Endodermal cell (in vitro differentiated cells): ENCODE measurements at regions not wholly inside any gene's neighbourhood (a gene's known extent, or its start where the extent isn't known, plus 50 kb on each side); places are given as distances from the start of the nearest gene placed in this dataset.

Source experiments
- DNase-seq: peaks from one replicate; pipeline ENCODE4 v3.0.0-alpha.2; 2017
- H3K27ac ChIP-seq: 2 replicates; pipeline ENCODE4 v1.5.1; 2013; ENCODE audit warnings: mild to moderate bottlenecking, low read depth, low read length, moderate library complexity
- H3K27me3 ChIP-seq: 2 replicates; pipeline ENCODE4 v1.6.1; 2013; ENCODE audit warnings: mild to moderate bottlenecking, low read length, moderate library complexity; ENCODE audit not compliant: insufficient read depth, control insufficient read depth, poor library complexity, severe bottlenecking
- H3K36me3 ChIP-seq: 2 replicates; pipeline ENCODE4 v1.7.0; 2013; ENCODE audit warnings: mild to moderate bottlenecking, low read length, moderate library complexity; ENCODE audit not compliant: control insufficient read depth, insufficient read depth
- H3K4me1 ChIP-seq: one replicate; pipeline ENCODE4 v1.7.0; 2013; ENCODE audit warnings: low read length; ENCODE audit not compliant: control insufficient read depth, insufficient read depth
- H3K4me3 ChIP-seq: 2 replicates; pipeline ENCODE4 v1.5.1; 2013; ENCODE audit warnings: mild to moderate bottlenecking, low read length, moderate library complexity
- H3K9ac ChIP-seq: 2 replicates; pipeline ENCODE4 v1.6.1; 2013; ENCODE audit warnings: mild to moderate bottlenecking, low read length, moderate library complexity; ENCODE audit not compliant: poor library complexity, severe bottlenecking; ENCODE audit errors: extremely low read depth
- H3K9me3 ChIP-seq: 2 replicates; pipeline ENCODE4 v1.6.1; 2013; ENCODE audit warnings: mild to moderate bottlenecking, low read length, moderate library complexity; ENCODE audit not compliant: control insufficient read depth
- H3K27ac Mint-ChIP-seq: 2 replicates; pipeline ENCODE4 v1.8.0; 2020; ENCODE audit warnings: mixed read lengths
- H3K27me3 Mint-ChIP-seq: 2 replicates; pipeline ENCODE4 v1.8.0; 2021; ENCODE audit warnings: mild to moderate bottlenecking, mixed read lengths; ENCODE audit not compliant: insufficient read depth
- H3K36me3 Mint-ChIP-seq: 2 replicates; pipeline ENCODE4 v1.8.0; 2020; ENCODE audit warnings: low read depth, mixed read lengths
- H3K4me1 Mint-ChIP-seq: 2 replicates; pipeline ENCODE4 v1.8.0; 2020; ENCODE audit warnings: mixed read lengths
- H3K4me3 Mint-ChIP-seq: 2 replicates; pipeline ENCODE4 v1.8.0; 2020; ENCODE audit warnings: mild to moderate bottlenecking, moderate library complexity, mixed read lengths
- H3K9me3 Mint-ChIP-seq: 2 replicates; pipeline ENCODE4 v1.8.0; 2020; ENCODE audit warnings: mild to moderate bottlenecking, mixed read lengths
- WGBS, 2 experiments: methylation state at CpG; one replicate each; pipeline versions ENCODE4 v1.1.5 to v1.1.7; 2013; ENCODE audit warnings: missing lambda C conversion rate in 2 of 2, mixed read lengths in 1 of 2; ENCODE audit not compliant: insufficient coverage in 1 of 2, insufficient read length in 1 of 2; 5-methylcytosine and 5-hydroxymethylcytosine counted together
- TF ChIP-seq, protein P1 (sequence below): fragments of 200-600 bp; sonication (generic); conservative IDR thresholded peaks from 2 replicates; pipeline ENCODE4 v1.5.0; 2021; ENCODE audit warnings: antibody characterized with exemption, mild to moderate bottlenecking

DNA sequence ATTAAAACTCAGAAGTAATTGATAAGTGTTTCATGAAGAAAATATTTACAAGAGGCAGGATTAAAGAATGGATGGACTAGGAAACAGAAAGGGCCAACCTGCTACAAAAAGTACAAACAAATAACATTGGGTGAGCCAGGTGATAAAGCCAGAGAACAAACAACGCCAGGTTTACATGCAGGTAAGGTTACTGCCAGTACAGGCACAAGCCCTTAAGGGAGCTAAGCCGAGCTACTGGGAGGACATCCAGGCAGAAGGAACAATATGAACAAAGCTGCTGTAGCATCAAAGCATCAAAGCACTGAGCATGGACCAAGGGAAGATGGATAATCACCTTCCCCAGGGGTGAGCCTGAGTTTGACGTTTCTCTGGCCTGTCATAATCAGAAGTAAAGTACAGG lies 380.7 kb downstream of the SEC16B start:
- WGBS, 2 experiments: 76 to 78% methylated on average over 3 of the region's 3 CpGs
- Mint-ChIP-seq H3K9me3 (no peaks in the 10 kb centered on the region), H3K36me3 (no peaks in the 10 kb centered on the region), H3K27ac (no peak overlapping the region), H3K27me3 (peaks cover 6% of the 10 kb centered on the region), H3K4me1 (peaks cover 37% of the 10 kb centered on the region), H3K4me3 (no peak overlapping the region)
- Histone ChIP-seq H3K36me3 (no peaks in the 10 kb centered on the region), H3K4me1 (peaks cover 8% of the 10 kb centered on the region), H3K9ac (no peak overlapping the region), H3K9me3 (no peaks in the 10 kb centered on the region), H3K27me3 (peaks cover 23% of the 10 kb centered on the region), H3K27ac (no peak overlapping the region), H3K4me3 (no peak overlapping the region)
- no peak for DNase-seq
- TF ChIP-seq, protein P1, sequence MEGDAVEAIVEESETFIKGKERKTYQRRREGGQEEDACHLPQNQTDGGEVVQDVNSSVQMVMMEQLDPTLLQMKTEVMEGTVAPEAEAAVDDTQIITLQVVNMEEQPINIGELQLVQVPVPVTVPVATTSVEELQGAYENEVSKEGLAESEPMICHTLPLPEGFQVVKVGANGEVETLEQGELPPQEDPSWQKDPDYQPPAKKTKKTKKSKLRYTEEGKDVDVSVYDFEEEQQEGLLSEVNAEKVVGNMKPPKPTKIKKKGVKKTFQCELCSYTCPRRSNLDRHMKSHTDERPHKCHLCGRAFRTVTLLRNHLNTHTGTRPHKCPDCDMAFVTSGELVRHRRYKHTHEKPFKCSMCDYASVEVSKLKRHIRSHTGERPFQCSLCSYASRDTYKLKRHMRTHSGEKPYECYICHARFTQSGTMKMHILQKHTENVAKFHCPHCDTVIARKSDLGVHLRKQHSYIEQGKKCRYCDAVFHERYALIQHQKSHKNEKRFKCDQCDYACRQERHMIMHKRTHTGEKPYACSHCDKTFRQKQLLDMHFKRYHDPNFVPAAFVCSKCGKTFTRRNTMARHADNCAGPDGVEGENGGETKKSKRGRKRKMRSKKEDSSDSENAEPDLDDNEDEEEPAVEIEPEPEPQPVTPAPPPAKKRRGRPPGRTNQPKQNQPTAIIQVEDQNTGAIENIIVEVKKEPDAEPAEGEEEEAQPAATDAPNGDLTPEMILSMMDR: no peak

DNA sequence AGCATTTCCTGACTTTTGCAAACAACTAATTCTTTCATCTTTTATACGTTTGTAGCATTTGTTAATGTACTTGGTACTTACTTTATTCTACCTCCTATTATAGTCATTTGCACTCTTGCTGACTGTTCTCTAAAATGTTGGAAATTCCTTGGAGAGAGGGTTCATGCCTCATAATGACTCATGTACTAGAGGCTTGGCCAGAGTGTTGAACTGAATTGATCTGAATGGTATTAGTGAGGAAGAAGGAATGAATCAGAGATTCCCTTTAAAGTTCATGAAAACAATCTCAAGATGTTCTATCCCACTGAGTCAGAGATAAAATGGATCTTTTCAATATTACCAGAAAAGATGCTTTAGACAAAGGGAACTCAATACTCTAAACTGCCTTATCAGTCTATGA lies 383.4 kb downstream of the SEC16B start:
- 100% methylated on average over 1 of the region's 1 CpG; no CpG with 5 or more reads in 1 of the 2 experiments for WGBS, 2 experiments
- no peak overlapping the region for H3K27ac Mint-ChIP-seq

DNA sequence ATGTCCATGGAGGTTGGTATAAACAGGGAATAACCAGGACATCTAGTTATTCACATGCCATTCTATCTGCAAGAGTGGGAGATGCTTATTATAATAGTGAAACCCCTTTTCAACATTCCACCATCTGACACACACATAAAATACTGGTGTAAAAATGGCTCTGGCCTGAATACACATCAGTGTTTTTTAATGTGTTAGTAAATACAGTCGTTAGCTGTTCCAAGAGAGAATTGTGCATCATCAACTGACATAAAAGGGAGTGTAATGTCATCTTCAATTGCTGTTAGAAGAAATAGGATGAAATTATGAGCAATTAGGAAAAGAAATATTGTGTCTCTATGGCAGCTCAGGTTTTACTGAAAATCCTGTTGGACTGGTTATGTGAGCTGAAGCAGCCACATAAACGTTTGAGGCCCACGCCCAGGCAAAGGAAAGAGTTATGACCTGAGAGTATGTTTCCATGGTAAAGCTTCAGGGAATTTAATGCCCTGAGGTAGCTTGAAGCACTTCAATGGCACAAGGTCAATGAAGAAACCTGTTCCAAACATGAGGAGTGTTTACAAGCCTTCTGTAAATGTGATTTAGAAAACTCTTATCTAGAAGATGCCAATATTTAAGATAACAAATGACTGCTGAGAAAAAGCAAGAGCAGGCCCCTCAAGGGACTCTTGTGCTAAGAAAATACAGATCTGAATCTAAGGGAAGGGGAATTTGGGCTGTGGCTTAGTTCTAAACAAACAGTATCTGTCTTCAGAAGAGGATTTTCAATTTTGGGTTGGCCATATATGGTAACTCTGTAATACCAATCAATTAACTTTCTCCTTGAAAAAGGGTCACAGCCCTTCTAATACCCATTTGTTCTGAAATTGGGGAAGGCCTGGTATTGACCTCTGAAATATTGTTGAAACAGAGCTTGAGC lies 384.3 kb downstream of the SEC16B start:
- no peak overlapping the region for H3K9ac ChIP-seq
- H3K27ac ChIP-seq: no peak overlapping the region
- H3K9me3 ChIP-seq: no peaks in the 10 kb centered on the region
- H3K27me3 ChIP-seq: peaks cover 43% of the 10 kb centered on the region
- Mint-ChIP-seq H3K9me3 (no peaks in the 10 kb centered on the region), H3K4me3 (no peak overlapping the region), H3K27me3 (no peaks in the 10 kb centered on the region), H3K36me3 (no peaks in the 10 kb centered on the region), H3K4me1 (peaks cover 33% of the 10 kb centered on the region), H3K27ac (no peak overlapping the region)
- H3K36me3 ChIP-seq: no peaks in the 10 kb centered on the region
- no peak for DNase-seq
- peaks cover 8% of the 10 kb centered on the region for H3K4me1 ChIP-seq
- TF ChIP-seq, protein P1: no peak
- 83 to 89% methylated on average over 3 of the region's 3 CpGs for WGBS, 2 experiments
- no peak overlapping the region for H3K4me3 ChIP-seq

More for the DNA sequence above, 383.4 kb downstream of the SEC16B start:
- no peak for DNase-seq
- no peak overlapping the region for H3K4me3 ChIP-seq
- no peaks in the 10 kb centered on the region for H3K36me3 Mint-ChIP-seq
- H3K9ac ChIP-seq: no peak overlapping the region
- peaks cover 37% of the 10 kb centered on the region for H3K27me3 ChIP-seq
- H3K4me1 Mint-ChIP-seq: peaks cover 37% of the 10 kb centered on the region
- H3K9me3 Mint-ChIP-seq: no peaks in the 10 kb centered on the region
- TF ChIP-seq, protein P1: no peak
- H3K9me3 ChIP-seq: no peaks in the 10 kb centered on the region
- H3K4me1 ChIP-seq: peaks cover 8% of the 10 kb centered on the region
- H3K27me3 Mint-ChIP-seq: peaks cover under 1% of the 10 kb centered on the region
- H3K4me3 Mint-ChIP-seq: no peak overlapping the region
- no peaks in the 10 kb centered on the region for H3K36me3 ChIP-seq
- no peak overlapping the region for H3K27ac ChIP-seq
